Type B pancreatic cell (in vitro differentiated cells): ENCODE measurements at regions not wholly inside any gene's neighbourhood (a gene's known extent, or its start where the extent isn't known, plus 50 kb on each side); places are given as distances from the start of the nearest gene placed in this dataset.

Experiments
- DNase-seq: peaks from one replicate; pipeline ENCODE4 v3.0.0; 2021; ENCODE audit warnings: mixed read lengths; ENCODE audit not compliant: unreplicated experiment; ENCODE audit errors: extremely low spot score
- H3K27ac Mint-ChIP-seq: 2 replicates; pipeline ENCODE4 v1.8.0; 2021; ENCODE audit warnings: mild to moderate bottlenecking, mixed read lengths
- H3K27me3 Mint-ChIP-seq: 2 replicates; pipeline ENCODE4 v1.8.0; 2021; ENCODE audit warnings: mixed read lengths
- H3K36me3 Mint-ChIP-seq: 2 replicates; pipeline ENCODE4 v1.8.0; 2021; ENCODE audit warnings: mixed read lengths
- H3K4me1 Mint-ChIP-seq: one replicate; pipeline ENCODE4 v1.8.0; 2021; ENCODE audit warnings: mixed read lengths; ENCODE audit not compliant: unreplicated experiment
- H3K4me3 Mint-ChIP-seq: 2 replicates; pipeline ENCODE4 v1.8.0; 2021; ENCODE audit warnings: mild to moderate bottlenecking, mixed read lengths
- H3K9me3 Mint-ChIP-seq: 2 replicates; pipeline ENCODE4 v1.8.0; 2021; ENCODE audit warnings: mixed read lengths
- CTCF ChIP-seq: fragments of 200-600 bp; sonication (generic); conservative IDR thresholded peaks from 2 replicates; pipeline ENCODE4 v1.5.0; 2021; ENCODE audit warnings: antibody characterized with exemption, mild to moderate bottlenecking

DNA sequence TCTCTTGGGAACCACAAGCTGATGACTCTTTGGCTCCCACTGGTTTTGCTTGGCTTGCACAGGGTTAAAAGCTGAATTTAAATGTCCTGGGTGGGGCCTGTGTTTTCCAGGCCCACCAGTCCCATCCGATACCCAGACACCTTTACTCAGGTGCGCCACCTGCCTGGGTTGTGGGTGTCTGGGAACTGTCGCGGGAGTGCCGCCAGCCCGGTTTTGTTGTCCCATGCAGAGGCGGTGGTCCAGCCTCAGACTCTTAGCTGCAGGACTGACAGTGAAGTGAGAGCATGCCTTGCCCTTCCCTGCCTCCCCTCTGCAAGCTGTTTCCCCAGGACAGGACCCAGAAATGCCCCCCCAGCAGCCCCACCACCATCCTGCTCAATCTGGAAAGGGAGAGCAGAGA, 255.6 kb upstream of the ZNF32 start:
- no peak overlapping the region for H3K27ac Mint-ChIP-seq
- H3K4me1 Mint-ChIP-seq = peaks cover 18% of the 10 kb centered on the region
- TF ChIP-seq CTCF = no peak
- H3K27me3 Mint-ChIP-seq = no peaks in the 10 kb centered on the region
- no peaks in the 10 kb centered on the region for H3K9me3 Mint-ChIP-seq
- DNase-seq = no peak
- H3K4me3 Mint-ChIP-seq = no peak overlapping the region
- no peaks in the 10 kb centered on the region for H3K36me3 Mint-ChIP-seq

- H3K9me3 Mint-ChIP-seq = no peaks in the 10 kb centered on the region
Measured at GRCh38 chr10:43903451-43903850, 254.8 kb upstream of the ZNF32 start.

GRCh38 chr10:43902842-43903241, 254.2 kb upstream of the ZNF32 start:
- no peak overlapping the region for H3K27ac Mint-ChIP-seq
- no peaks in the 10 kb centered on the region for H3K27me3 Mint-ChIP-seq
- H3K4me1 Mint-ChIP-seq = peaks cover 18% of the 10 kb centered on the region
- DNase-seq = no peak
- H3K36me3 Mint-ChIP-seq = no peaks in the 10 kb centered on the region
- H3K9me3 Mint-ChIP-seq = no peaks in the 10 kb centered on the region
- H3K4me3 Mint-ChIP-seq = no peak overlapping the region
- no peak for TF ChIP-seq CTCF

More at GRCh38 chr10:43903451-43903850, 254.8 kb upstream of the ZNF32 start:
- no peak overlapping the region for H3K27ac Mint-ChIP-seq
- H3K4me3 Mint-ChIP-seq = no peak overlapping the region
- H3K36me3 Mint-ChIP-seq = no peaks in the 10 kb centered on the region
- peaks cover 18% of the 10 kb centered on the region for H3K4me1 Mint-ChIP-seq
- DNase-seq = no peak
- TF ChIP-seq CTCF = no peak
- no peaks in the 10 kb centered on the region for H3K27me3 Mint-ChIP-seq

DNA sequence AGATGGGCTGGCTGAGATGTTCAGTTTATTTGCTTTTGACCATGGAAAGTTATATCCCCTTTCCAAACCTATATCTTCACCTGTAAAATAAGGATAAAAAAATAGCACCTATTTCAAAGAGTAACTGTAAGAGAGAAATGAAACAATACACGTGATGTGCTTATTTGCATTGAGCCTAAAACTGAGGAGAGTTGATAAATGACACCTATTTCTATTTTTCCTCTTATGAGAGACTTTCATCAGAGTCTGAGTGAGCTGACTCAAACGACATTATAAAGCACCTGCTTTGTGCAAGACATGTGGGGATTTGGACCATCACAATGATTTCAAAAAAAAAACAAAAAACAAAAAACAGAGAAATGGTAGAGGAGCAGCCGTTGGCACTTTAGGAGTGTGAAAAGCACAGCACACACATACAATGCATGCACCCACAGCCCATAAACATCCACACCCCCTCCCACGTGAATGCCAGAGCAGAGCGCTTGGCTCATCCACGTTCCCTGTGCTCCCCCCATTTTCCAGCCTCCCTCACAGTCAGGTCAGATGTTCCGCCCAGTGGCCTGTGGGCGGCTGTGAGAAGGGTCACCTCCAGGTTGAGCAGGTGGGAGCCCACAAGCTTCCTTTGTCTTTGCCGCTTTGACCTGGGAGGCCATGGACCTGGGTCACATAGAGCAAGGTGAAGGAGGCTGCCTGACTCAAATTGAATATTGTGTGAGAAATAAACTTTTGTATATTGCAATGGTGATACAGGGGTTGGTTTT, 253.2 kb upstream of the ZNF32 start:
- Mint-ChIP-seq H3K27me3 (no peaks in the 10 kb centered on the region), H3K9me3 (no peaks in the 10 kb centered on the region), H3K36me3 (no peaks in the 10 kb centered on the region), H3K27ac (no peak overlapping the region), H3K4me3 (no peak overlapping the region), H3K4me1 (peaks cover 15% of the 10 kb centered on the region)
- no peak for TF ChIP-seq CTCF
- DNase-seq = no peak

- peak; percentile 58 for TF ChIP-seq CTCF
- no peaks in the 10 kb centered on the region for H3K36me3 Mint-ChIP-seq
- H3K27me3 Mint-ChIP-seq = peaks cover 3% of the 10 kb centered on the region
- no peak overlapping the region for H3K27ac Mint-ChIP-seq
- no peak for DNase-seq
- no peaks in the 10 kb centered on the region for H3K9me3 Mint-ChIP-seq
- no peak overlapping the region for H3K4me3 Mint-ChIP-seq
- peaks cover 12% of the 10 kb centered on the region for H3K4me1 Mint-ChIP-seq
Measured at GRCh38 chr10:43901302-43901701, 252.6 kb upstream of the ZNF32 start.
